ENCODE measurements at regions not wholly inside any gene's neighbourhood (a gene's known extent, or its start where the extent isn't known, plus 50 kb on each side); places are given as distances from the start of the nearest gene placed in this dataset.

- Histone ChIP-seq H3K9me3 (no peaks in the 10 kb centered on the region), H3K4me1 (no peaks in the 10 kb centered on the region), H3K36me3 (no peaks in the 10 kb centered on the region), H3K27ac (no peak overlapping the region), H3K27me3 (no peaks in the 10 kb centered on the region), H3K4me3 (no peak overlapping the region)
- no peak for TF ChIP-seq EP300 (IDR thresholded peaks at IDR 0.05)
- TF ChIP-seq POLR2AphosphoS5 (IDR thresholded peaks at IDR 0.05) = no peak
- TF ChIP-seq POLR2A (IDR thresholded peaks at IDR 0.05) = no peak
- TF ChIP-seq, protein P1, sequence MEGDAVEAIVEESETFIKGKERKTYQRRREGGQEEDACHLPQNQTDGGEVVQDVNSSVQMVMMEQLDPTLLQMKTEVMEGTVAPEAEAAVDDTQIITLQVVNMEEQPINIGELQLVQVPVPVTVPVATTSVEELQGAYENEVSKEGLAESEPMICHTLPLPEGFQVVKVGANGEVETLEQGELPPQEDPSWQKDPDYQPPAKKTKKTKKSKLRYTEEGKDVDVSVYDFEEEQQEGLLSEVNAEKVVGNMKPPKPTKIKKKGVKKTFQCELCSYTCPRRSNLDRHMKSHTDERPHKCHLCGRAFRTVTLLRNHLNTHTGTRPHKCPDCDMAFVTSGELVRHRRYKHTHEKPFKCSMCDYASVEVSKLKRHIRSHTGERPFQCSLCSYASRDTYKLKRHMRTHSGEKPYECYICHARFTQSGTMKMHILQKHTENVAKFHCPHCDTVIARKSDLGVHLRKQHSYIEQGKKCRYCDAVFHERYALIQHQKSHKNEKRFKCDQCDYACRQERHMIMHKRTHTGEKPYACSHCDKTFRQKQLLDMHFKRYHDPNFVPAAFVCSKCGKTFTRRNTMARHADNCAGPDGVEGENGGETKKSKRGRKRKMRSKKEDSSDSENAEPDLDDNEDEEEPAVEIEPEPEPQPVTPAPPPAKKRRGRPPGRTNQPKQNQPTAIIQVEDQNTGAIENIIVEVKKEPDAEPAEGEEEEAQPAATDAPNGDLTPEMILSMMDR (IDR thresholded peaks at IDR 0.05) = no peak
- intact Hi-C loops (cut with DNase I; ENCODE audit: low total_unique reads) = no loop called here
- 23 to 67% (median 44%) methylated on average over 2 of the region's 2 CpGs for WGBS, 5 donors
- DNase-seq = no peak
Measured at GRCh38 chr9:6134661-6135180, 80.9 kb upstream of the IL33 start.

DNA sequence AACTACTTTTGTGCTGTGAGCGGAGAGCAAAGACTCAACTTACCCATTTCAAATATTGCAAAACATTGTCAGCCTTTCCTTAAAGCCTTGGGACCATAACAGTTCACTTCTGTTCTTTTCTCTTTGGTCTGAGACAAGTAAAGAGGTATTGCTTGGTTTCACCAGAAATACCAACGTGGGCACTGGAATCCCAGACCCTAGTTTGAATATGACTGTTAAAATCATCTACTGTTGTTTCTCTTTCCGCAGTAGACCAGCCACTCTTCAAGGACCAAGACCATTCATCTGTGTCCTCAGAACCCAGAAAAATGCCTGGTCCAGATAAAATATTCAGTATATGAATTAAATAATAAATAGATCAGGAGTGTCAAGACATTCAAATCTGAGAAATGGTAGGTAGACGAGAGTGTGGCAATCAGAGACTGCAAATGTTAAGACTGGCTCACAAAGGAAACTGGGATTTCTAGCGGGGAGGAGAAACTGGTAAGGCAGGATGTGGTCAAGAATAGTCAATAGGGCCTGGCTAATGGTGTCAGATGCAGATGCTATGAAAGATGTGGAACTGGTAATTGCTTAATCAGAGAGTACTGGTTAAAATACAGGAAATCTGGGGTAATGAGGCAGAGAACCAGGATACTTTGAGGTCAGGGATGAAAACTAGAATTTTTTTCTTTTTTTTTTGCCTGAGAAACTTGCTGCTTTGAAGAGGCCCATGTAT lies 82.1 kb upstream of the IL33 start:
- Histone ChIP-seq H3K27me3 (no peaks in the 10 kb centered on the region), H3K36me3 (no peaks in the 10 kb centered on the region), H3K9me3 (no peaks in the 10 kb centered on the region), H3K27ac (no peak overlapping the region), H3K4me3 (no peak overlapping the region), H3K4me1 (no peaks in the 10 kb centered on the region)
- TF ChIP-seq POLR2A (IDR thresholded peaks at IDR 0.05) (no peak), EP300 (IDR thresholded peaks at IDR 0.05) (no peak), POLR2AphosphoS5 (IDR thresholded peaks at IDR 0.05) (no peak)
- TF ChIP-seq, protein P1 (IDR thresholded peaks at IDR 0.05) = no peak
- intact Hi-C loops (cut with DNase I; ENCODE audit: low total_unique reads) = no loop called here
- peak in 1 of 2 donors; percentile 25 for DNase-seq
- 76 to 84% (median 78%) methylated on average over 5 of the region's 5 CpGs for WGBS, 5 donors

GRCh38 chr9:6132650-6133049 lies 83.0 kb upstream of the IL33 start:
- H3K9me3 ChIP-seq = no peaks in the 10 kb centered on the region
- TF ChIP-seq, protein P1 (IDR thresholded peaks at IDR 0.05) = no peak
- intact Hi-C loops (cut with DNase I; ENCODE audit: low total_unique reads) = no loop called here
- no peaks in the 10 kb centered on the region for H3K27me3 ChIP-seq
- H3K4me3 ChIP-seq = no peak overlapping the region
- H3K27ac ChIP-seq = no peak overlapping the region
- no peak for DNase-seq
- H3K36me3 ChIP-seq = no peaks in the 10 kb centered on the region
- 67 to 86% (median 80%) methylated on average over 4 of the region's 4 CpGs for WGBS, 5 donors
- H3K4me1 ChIP-seq = no peaks in the 10 kb centered on the region

DNA sequence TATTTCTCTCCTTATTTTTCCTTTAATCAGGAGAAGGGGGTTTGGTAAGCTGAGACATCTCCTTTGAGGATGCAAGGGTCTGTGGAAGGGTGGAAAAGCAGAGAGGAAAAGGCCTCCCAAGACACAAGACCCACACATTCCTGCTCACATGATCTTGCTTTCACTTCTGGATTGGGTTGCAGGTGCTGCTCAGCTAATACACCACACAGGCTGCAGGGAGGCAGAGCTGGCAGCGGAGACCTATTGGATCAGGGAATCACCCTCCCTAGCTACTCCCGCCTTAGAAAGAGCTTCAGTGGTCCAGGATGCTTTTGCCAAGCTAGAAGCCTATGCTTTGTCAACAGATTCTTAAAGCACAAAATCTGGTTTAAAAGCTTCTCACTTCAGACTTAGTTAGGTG lies 87.6 kb upstream of the IL33 start:
- intact Hi-C loops (cut with DNase I; ENCODE audit: low total_unique reads) = no loop called here
- no peaks in the 10 kb centered on the region for H3K4me1 ChIP-seq

More for the DNA sequence above, 87.6 kb upstream of the IL33 start:
- no peaks in the 10 kb centered on the region for H3K27me3 ChIP-seq
- no peak for DNase-seq
- TF ChIP-seq POLR2AphosphoS5 (IDR thresholded peaks at IDR 0.05) (no peak), POLR2A (IDR thresholded peaks at IDR 0.05) (no peak), EP300 (IDR thresholded peaks at IDR 0.05) (no peak)
- TF ChIP-seq, protein P1 (IDR thresholded peaks at IDR 0.05) = no peak
- H3K9me3 ChIP-seq = no peaks in the 10 kb centered on the region
- no peak overlapping the region for H3K27ac ChIP-seq
- 86 to 98% (median 96%) methylated on average over 2 of the region's 2 CpGs for WGBS, 5 donors
- no peaks in the 10 kb centered on the region for H3K36me3 ChIP-seq
- no peak overlapping the region for H3K4me3 ChIP-seq
